ENCODE measurements at regions not wholly inside any gene's neighbourhood (a gene's known extent, or its start where the extent isn't known, plus 50 kb on each side); places are given as distances from the start of the nearest gene placed in this dataset.
"Not testable (repeated sequence)": the region's sequence is repeated elsewhere in the genome, so short reads cannot be mapped to it uniquely, and the experiment has no call there.

DNA sequence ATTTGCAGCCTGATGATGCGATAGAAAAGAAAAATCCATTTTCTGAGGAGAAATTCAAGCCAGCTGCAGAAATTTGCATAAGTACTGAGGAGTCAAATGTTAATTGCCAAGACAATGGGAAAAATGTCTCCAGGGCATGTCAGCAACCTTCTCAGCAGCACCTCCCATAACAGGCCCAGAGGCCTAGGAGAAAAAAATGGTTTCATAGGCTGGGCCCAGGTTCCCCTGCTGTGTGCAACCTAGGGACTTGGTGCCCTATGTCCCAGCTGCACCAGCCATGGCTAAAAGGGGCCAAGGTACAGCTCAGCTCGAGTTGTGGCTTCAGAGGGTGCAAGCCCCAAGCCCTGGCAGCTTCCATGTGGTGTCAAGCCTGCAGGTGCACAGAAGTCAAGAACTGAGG is 144.8 kb upstream of the PRKD1 start:
- TF ChIP-seq CTCF (IDR thresholded peaks at IDR 0.05); EZH2phosphoT487 (IDR thresholded peaks at IDR 0.05; ENCODE audit: borderline replicate concordance, low read depth); FOSL2 (IDR thresholded peaks at IDR 0.05; ENCODE audit: borderline replicate concordance, low read depth); SIN3A (IDR thresholded peaks at IDR 0.05; ENCODE audit: borderline replicate concordance, low read depth, low read length); RAD21 (IDR thresholded peaks at IDR 0.05; ENCODE audit: low read length): not testable (repeated sequence)
- TF ChIP-seq, protein P1, sequence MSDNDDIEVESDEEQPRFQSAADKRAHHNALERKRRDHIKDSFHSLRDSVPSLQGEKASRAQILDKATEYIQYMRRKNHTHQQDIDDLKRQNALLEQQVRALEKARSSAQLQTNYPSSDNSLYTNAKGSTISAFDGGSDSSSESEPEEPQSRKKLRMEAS (IDR thresholded peaks at IDR 0.05; ENCODE audit: low read depth), result not testable (repeated sequence)

All from SK-N-SH (cell line).